Esophagus squamous epithelium (tissue), 4 donors: ENCODE measurements at regions not wholly inside any gene's neighbourhood (a gene's known extent, or its start where the extent isn't known, plus 50 kb on each side); places are given as distances from the start of the nearest gene placed in this dataset.

Experiments
- POLR2A ChIP-seq, 4 donors: fragments of 450-650 bp; IDR thresholded peaks; one replicate each; pipeline ENCODE4 v1.6.1; 2017; ENCODE audit warnings: antibody characterized with exemption in 4 of 4, mild to moderate bottlenecking in 4 of 4, moderate library complexity in 3 of 4
- TF ChIP-seq, protein P1 (sequence below), 6 experiments: fragments of 450-650 bp in 4 of 6; fragments of 200-600 bp in 2 of 6; sonication (generic) in 2 of 6; IDR thresholded peaks; one replicate each; pipeline ENCODE4 v1.5.1; 2016 to 2019; ENCODE audit warnings: antibody characterized with exemption in 6 of 6, mild to moderate bottlenecking in 4 of 6, moderate library complexity in 4 of 6

DNA sequence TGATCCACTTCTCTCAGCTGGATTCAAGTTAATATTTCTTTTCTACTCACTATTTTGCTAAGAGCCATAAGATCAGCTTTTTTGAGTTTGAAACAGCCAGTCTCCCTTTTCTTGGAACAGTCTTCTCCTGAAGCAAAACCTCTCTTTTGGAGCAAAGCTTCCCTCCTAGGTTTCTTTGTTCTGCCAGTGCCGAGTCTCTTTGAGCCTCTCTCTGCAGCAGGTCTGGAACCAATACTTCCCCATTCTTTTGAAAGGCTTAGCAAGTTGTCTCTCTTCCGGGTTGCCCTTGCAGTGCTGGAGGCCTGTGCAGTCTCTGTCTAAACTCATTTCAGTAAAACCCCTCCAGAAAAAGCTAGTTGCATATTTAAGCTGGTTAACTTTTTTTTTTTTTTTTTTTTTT, 454.8 kb downstream of the NOVA1 start:
- TF ChIP-seq, protein P1, sequence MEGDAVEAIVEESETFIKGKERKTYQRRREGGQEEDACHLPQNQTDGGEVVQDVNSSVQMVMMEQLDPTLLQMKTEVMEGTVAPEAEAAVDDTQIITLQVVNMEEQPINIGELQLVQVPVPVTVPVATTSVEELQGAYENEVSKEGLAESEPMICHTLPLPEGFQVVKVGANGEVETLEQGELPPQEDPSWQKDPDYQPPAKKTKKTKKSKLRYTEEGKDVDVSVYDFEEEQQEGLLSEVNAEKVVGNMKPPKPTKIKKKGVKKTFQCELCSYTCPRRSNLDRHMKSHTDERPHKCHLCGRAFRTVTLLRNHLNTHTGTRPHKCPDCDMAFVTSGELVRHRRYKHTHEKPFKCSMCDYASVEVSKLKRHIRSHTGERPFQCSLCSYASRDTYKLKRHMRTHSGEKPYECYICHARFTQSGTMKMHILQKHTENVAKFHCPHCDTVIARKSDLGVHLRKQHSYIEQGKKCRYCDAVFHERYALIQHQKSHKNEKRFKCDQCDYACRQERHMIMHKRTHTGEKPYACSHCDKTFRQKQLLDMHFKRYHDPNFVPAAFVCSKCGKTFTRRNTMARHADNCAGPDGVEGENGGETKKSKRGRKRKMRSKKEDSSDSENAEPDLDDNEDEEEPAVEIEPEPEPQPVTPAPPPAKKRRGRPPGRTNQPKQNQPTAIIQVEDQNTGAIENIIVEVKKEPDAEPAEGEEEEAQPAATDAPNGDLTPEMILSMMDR (IDR thresholded peaks at IDR 0.05) = no peak
- TF ChIP-seq POLR2A (IDR thresholded peaks at IDR 0.05) = no peak
